Prostate gland (tissue), 2 donors: ENCODE measurements at regions not wholly inside any gene's neighbourhood (a gene's known extent, or its start where the extent isn't known, plus 50 kb on each side); places are given as distances from the start of the nearest gene placed in this dataset.

Experiments
- DNase-seq: peaks from one replicate; pipeline ENCODE4 v3.0.0-alpha.2; 2019; ENCODE audit warnings: low spot score
- H3K27ac ChIP-seq, 2 donors: fragments of 200-600 bp; sonication (generic); 2 replicates each; pipeline ENCODE4 v1.5.1; 2017 to 2019
- H3K27me3 ChIP-seq: fragments of 200-600 bp; sonication (generic); replicated peaks from 2 replicates; pipeline ENCODE4 v1.5.1; 2019; ENCODE audit not compliant: insufficient read depth
- H3K36me3 ChIP-seq, 2 donors: fragments of 200-600 bp; sonication (generic); 1 replicate in 1 of 2; 2 replicates in 1 of 2; pipeline versions ENCODE4 v1.5.1 to v1.8.1; 2017 to 2019
- H3K4me1 ChIP-seq: fragments of 200-600 bp; sonication (generic); replicated peaks from 2 replicates; pipeline ENCODE4 v1.5.1; 2019
- H3K4me3 ChIP-seq, 2 donors: fragments of 200-600 bp; sonication (generic); 2 replicates each; pipeline ENCODE4 v1.5.1; 2017 to 2019
- H3K9me3 ChIP-seq: fragments of 200-600 bp; sonication (generic); 2 replicates; pipeline ENCODE4 v1.5.1; 2017
- CTCF ChIP-seq, 4 experiments: fragments of 200-600 bp in 2 of 4; fragments of 450-650 bp in 2 of 4; sonication (generic) in 2 of 4; IDR thresholded peaks; 1 replicate in 3 of 4; 2 replicates in 1 of 4; pipeline ENCODE4 v1.5.1; 2016 to 2019; ENCODE audit warnings: antibody characterized with exemption in 4 of 4, mild to moderate bottlenecking in 2 of 4, moderate library complexity in 2 of 4
- POLR2A ChIP-seq: fragments of 450-650 bp; IDR thresholded peaks from one replicate; pipeline ENCODE4 v1.6.1; 2016; ENCODE audit warnings: antibody characterized with exemption, mild to moderate bottlenecking
- POLR2AphosphoS5 ChIP-seq: sonication (generic); formaldehyde crosslinking; IDR thresholded peaks from one replicate; pipeline ENCODE4 v1.6.1; 2017; ENCODE audit warnings: antibody characterized with exemption
- WGBS: methylation state at CpG from one replicate; pipeline ENCODE4 v1.1.5; 2018; 5-methylcytosine and 5-hydroxymethylcytosine counted together
- intact Hi-C: fragments of 100-400 bp; cut with DNase I; formaldehyde crosslinking; loops from one replicate; pipeline ENCODE4 v1.14.2; 2022

DNA sequence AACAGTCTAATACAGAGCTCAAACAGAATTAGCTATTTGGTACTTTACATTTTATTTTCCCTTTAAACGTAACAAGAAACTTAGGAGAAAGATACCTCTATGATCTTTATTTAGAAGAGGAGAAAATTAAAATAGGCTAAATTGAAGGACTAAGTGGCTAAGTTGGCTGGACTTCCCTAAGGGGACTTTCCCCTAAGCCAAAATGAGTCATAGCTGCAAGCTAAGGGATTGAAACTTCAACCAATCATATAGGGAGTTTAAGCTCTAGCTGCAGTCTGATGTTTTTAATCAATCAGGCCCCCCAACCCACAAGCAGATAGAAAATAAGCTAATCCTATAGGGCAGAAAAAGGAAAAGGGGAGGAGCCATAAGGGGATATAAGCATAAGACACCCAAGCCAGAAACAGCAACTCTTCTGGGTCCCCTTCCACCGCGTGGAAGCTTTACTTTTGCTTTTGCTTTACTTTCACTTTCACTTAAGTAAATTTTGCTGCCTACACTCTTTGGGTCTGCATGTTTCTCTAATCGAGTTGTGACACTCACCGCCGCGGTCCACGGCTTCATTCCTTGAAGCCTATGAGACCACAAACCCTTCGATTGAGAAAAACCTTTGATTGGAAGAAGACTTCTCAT is 1108.5 kb upstream of the EPHA6 start:
- intact Hi-C loops, result no loop called here
- H3K4me3 ChIP-seq, result no peak overlapping the region
- H3K9me3 ChIP-seq, result peaks cover 4% of the 10 kb centered on the region
- H3K27ac ChIP-seq, result no peak overlapping the region
- H3K4me1 ChIP-seq, result no peaks in the 10 kb centered on the region
- H3K36me3 ChIP-seq, result no peaks in the 10 kb centered on the region
- 93% methylated on average over 9 of the region's 9 CpGs for WGBS
- H3K27me3 ChIP-seq, result no peaks in the 10 kb centered on the region
- TF ChIP-seq POLR2AphosphoS5, result no peak
- DNase-seq, result no peak

DNA sequence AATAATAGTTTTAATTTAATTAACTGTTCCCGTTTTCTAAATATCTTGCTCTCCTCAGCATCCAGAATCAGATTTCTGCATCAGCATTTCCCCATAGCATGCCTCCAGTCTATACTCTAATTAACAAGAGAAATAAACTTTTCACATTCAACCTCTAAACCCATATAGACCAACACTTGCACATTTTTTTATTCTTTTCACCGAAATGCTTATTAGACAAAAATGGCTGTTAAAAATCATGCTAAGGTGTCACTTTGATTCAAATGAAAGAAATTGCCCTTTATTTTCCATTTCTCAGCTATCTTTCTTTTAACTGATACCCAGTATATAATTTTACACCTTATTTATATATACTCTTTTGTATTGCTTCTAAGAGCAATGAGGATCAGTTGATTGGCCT is 1107.1 kb upstream of the EPHA6 start:
- 90% methylated on average over 2 of the region's 2 CpGs for WGBS
- TF ChIP-seq CTCF (IDR thresholded peaks at IDR 0.05) (no peak), POLR2A (no peak), POLR2AphosphoS5 (no peak)
- intact Hi-C loops, result no loop called here

GRCh38 chr3:95710684-95711083 is 1103.7 kb upstream of the EPHA6 start:
- DNase-seq, result no peak
- Histone ChIP-seq H3K27me3 (no peaks in the 10 kb centered on the region), H3K36me3 (no peaks in the 10 kb centered on the region), H3K27ac (no peak overlapping the region), H3K4me3 (no peak overlapping the region), H3K4me1 (no peaks in the 10 kb centered on the region), H3K9me3 (no peaks in the 10 kb centered on the region)
- WGBS, result 31% methylated on average over 1 of the region's 1 CpG
- intact Hi-C loops, result no loop called here
- TF ChIP-seq POLR2AphosphoS5, result no peak
- TF ChIP-seq POLR2A, result no peak
- no peak for TF ChIP-seq CTCF (IDR thresholded peaks at IDR 0.05)

More for the DNA sequence above, 1107.1 kb upstream of the EPHA6 start:
- H3K4me1 ChIP-seq, result no peaks in the 10 kb centered on the region
- H3K36me3 ChIP-seq, result no peaks in the 10 kb centered on the region
- H3K27me3 ChIP-seq, result no peaks in the 10 kb centered on the region
- no peak overlapping the region for H3K27ac ChIP-seq
- peaks cover 4% of the 10 kb centered on the region for H3K9me3 ChIP-seq
- H3K4me3 ChIP-seq, result no peak overlapping the region
- DNase-seq, result no peak

GRCh38 chr3:95711789-95712188 is 1102.6 kb upstream of the EPHA6 start:
- DNase-seq, result no peak
- Histone ChIP-seq H3K27me3 (no peaks in the 10 kb centered on the region), H3K9me3 (no peaks in the 10 kb centered on the region), H3K36me3 (no peaks in the 10 kb centered on the region), H3K27ac (no peak overlapping the region), H3K4me1 (no peaks in the 10 kb centered on the region), H3K4me3 (no peak overlapping the region)
- no peak for TF ChIP-seq POLR2A
- TF ChIP-seq CTCF (IDR thresholded peaks at IDR 0.05), result no peak
- intact Hi-C loops, result no loop called here
- WGBS, result 85% methylated on average over 2 of the region's 2 CpGs

DNA sequence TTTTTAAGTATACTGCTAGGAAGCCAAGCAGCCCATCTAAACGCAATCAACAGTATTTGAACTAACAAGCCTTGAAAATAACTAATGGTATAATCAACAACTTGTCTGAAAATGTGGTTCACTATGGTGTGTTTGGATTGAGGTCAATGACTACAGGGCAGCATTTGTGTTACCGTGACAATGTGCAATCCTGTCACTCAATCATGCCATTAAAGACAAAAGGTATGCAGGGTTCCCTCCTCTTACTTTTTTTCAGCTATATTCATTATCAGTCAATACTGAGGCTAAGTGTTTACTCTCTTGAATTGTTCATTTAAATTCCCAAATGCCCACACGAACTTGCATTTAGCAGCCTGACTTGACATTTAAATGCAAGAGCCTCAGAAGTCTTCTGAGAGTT is 1099.3 kb upstream of the EPHA6 start:
- H3K27me3 ChIP-seq, result no peaks in the 10 kb centered on the region
- intact Hi-C loops, result no loop called here
- H3K4me1 ChIP-seq, result no peaks in the 10 kb centered on the region
- H3K9me3 ChIP-seq, result no peaks in the 10 kb centered on the region
- no peak for DNase-seq
- H3K36me3 ChIP-seq, result no peaks in the 10 kb centered on the region
- no peak overlapping the region for H3K4me3 ChIP-seq
- TF ChIP-seq POLR2A (no peak), POLR2AphosphoS5 (no peak), CTCF (IDR thresholded peaks at IDR 0.05) (no peak)
- 68% methylated on average over 3 of the region's 3 CpGs for WGBS
- H3K27ac ChIP-seq, result no peak overlapping the region
